SK-N-SH (cell line): ENCODE measurements at regions not wholly inside any gene's neighbourhood (a gene's known extent, or its start where the extent isn't known, plus 50 kb on each side); places are given as distances from the start of the nearest gene placed in this dataset.

Experiments
- CTCF ChIP-seq: fragments of 200-600 bp; sonication (generic); IDR thresholded peaks from 2 replicates; pipeline ENCODE4 v1.6.1; 2017; ENCODE audit warnings: antibody characterized with exemption, mild to moderate bottlenecking, moderate library complexity
- EP300 ChIP-seq, 2 experiments: IDR thresholded peaks; 2 replicates each; pipeline versions ENCODE4 v1.4.0 to v1.6.1; 2012; ENCODE audit warnings: borderline replicate concordance in 1 of 2, low read depth in 1 of 2, low read length in 1 of 2
- NFIC ChIP-seq: IDR thresholded peaks from 2 replicates; pipeline ENCODE4 v1.4.0; 2012; ENCODE audit warnings: borderline replicate concordance
- SMC3 ChIP-seq: IDR thresholded peaks from 2 replicates; pipeline ENCODE4 v1.6.1; 2012; ENCODE audit warnings: low read depth, low read length, improper control_type of control experiment

DNA sequence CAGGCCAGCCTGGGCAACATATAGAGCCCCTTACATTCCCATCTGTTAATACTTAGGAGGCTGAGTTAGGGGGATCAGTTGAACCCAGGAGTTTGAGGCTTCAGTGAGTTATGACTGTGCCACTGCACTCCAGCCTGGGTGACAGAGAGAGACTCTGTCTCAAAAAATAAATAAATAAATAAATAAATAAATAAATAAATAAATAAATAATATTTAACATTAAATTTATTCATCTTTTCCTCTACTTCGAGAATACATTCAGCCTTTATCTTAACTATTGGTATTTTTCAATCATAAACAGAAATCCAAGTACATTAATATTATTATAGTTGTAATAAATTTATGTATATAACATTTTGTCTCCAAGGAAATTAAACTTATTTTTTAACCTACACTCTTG is 1227.7 kb upstream of the GJE1 start:
- no peak for TF ChIP-seq CTCF
- no peak for TF ChIP-seq SMC3
- TF ChIP-seq NFIC = no peak
- TF ChIP-seq EP300 (IDR thresholded peaks at IDR 0.05; ENCODE audit: borderline replicate concordance in 1 of 2, low read depth in 1 of 2, low read length in 1 of 2) = no peak
